Transverse colon (tissue), 3 donors: ENCODE measurements at regions not wholly inside any gene's neighbourhood (a gene's known extent, or its start where the extent isn't known, plus 50 kb on each side); places are given as distances from the start of the nearest gene placed in this dataset.

Experiments
- POLR2A ChIP-seq: fragments of 450-650 bp; IDR thresholded peaks from one replicate; pipeline ENCODE4 v1.6.1; 2016; ENCODE audit warnings: antibody characterized with exemption, mild to moderate bottlenecking, moderate library complexity
- TF ChIP-seq, protein P1 (sequence below), 5 experiments: fragments of 200-600 bp in 3 of 5; fragments of 450-650 bp in 2 of 5; sonication (generic) in 3 of 5; IDR thresholded peaks; 1 replicate in 2 of 5; 2 replicates in 3 of 5; pipeline ENCODE4 v1.5.1; 2016 to 2017; ENCODE audit warnings: antibody characterized with exemption in 5 of 5, inconsistent platforms in 3 of 5, mild to moderate bottlenecking in 2 of 5, moderate library complexity in 1 of 5

- TF ChIP-seq, protein P1, sequence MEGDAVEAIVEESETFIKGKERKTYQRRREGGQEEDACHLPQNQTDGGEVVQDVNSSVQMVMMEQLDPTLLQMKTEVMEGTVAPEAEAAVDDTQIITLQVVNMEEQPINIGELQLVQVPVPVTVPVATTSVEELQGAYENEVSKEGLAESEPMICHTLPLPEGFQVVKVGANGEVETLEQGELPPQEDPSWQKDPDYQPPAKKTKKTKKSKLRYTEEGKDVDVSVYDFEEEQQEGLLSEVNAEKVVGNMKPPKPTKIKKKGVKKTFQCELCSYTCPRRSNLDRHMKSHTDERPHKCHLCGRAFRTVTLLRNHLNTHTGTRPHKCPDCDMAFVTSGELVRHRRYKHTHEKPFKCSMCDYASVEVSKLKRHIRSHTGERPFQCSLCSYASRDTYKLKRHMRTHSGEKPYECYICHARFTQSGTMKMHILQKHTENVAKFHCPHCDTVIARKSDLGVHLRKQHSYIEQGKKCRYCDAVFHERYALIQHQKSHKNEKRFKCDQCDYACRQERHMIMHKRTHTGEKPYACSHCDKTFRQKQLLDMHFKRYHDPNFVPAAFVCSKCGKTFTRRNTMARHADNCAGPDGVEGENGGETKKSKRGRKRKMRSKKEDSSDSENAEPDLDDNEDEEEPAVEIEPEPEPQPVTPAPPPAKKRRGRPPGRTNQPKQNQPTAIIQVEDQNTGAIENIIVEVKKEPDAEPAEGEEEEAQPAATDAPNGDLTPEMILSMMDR (IDR thresholded peaks at IDR 0.05): no peak
- no peak for TF ChIP-seq POLR2A
These were observed 97.9 kb upstream of the NUDT4 start for GRCh38 chr12:93279565-93280412.
